Neural progenitor cell (in vitro differentiated cells): ENCODE measurements at regions not wholly inside any gene's neighbourhood (a gene's known extent, or its start where the extent isn't known, plus 50 kb on each side); places are given as distances from the start of the nearest gene placed in this dataset.

Experiments
- CTCF ChIP-seq: fragments of 200-600 bp; sonication (generic); IDR thresholded peaks from 2 replicates; pipeline ENCODE4 v1.5.1; 2017; ENCODE audit warnings: antibody characterized with exemption, mild to moderate bottlenecking
- EZH2 ChIP-seq: fragments of 200-600 bp; sonication (generic); IDR thresholded peaks from 2 replicates; pipeline ENCODE4 v1.6.1; 2017; ENCODE audit warnings: antibody characterized with exemption, mild to moderate bottlenecking, moderate library complexity

- TF ChIP-seq CTCF = no peak
- no peak for TF ChIP-seq EZH2
These were observed 417.1 kb downstream of the RAB28 start for GRCh38 chr4:13067077-13067476.
